ENCODE measurements at regions not wholly inside any gene's neighbourhood (a gene's known extent, or its start where the extent isn't known, plus 50 kb on each side); places are given as distances from the start of the nearest gene placed in this dataset.

DNA sequence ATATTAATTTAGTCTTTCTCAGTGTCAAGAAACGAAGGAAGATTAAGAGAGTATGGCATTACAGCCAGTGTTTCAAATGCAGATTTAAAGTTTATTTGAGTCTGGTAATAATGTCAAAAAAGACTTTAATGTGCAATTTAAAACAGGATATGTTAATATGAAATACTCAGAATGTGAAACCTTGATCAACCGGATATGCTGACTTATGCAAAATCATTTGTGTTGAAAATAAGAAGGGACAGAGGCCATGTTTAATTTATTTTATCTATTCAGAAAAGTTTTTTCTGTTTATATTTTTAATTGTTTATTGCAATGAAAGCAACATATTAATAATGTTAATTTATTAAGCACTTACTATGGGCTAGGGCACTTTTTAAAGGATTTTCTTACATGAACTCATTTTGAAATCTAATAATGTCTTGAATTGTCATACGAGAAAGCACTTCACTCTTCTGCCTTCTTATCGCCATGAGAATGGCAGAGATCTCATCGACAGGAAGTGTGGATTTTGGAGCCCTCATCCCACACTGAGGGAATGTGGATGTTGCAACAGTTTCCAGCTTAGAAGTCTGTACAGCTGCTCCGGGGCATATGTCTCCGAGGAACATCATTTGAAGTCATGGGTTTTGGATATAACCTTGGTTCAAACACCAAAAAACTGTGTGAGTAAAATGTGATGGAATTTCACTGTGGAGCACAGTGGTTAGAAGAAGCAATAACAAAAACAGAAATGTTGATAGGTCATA is 1410.4 kb downstream of the EPHA7 start:
- Histone ChIP-seq H3K4me1 (ENCODE audit: control insufficient read depth in 1 of 2, low read depth in 2 of 2) (no peaks in the 10 kb centered on the region), H3K36me3 (no peaks in the 10 kb centered on the region), H3K4me3 (no peak overlapping the region), H3K9me3 (no peaks in the 10 kb centered on the region), H3K27ac (no peak overlapping the region), H3K27me3 (replicated peaks; ENCODE audit: insufficient read depth) (no peaks in the 10 kb centered on the region)
- DNase-seq (ENCODE audit: low spot score), result no peak
- ATAC-seq (ENCODE audit: insufficient number of reproducible peaks, low FRiP score, low read depth), result no peak
- TF ChIP-seq, protein P1, sequence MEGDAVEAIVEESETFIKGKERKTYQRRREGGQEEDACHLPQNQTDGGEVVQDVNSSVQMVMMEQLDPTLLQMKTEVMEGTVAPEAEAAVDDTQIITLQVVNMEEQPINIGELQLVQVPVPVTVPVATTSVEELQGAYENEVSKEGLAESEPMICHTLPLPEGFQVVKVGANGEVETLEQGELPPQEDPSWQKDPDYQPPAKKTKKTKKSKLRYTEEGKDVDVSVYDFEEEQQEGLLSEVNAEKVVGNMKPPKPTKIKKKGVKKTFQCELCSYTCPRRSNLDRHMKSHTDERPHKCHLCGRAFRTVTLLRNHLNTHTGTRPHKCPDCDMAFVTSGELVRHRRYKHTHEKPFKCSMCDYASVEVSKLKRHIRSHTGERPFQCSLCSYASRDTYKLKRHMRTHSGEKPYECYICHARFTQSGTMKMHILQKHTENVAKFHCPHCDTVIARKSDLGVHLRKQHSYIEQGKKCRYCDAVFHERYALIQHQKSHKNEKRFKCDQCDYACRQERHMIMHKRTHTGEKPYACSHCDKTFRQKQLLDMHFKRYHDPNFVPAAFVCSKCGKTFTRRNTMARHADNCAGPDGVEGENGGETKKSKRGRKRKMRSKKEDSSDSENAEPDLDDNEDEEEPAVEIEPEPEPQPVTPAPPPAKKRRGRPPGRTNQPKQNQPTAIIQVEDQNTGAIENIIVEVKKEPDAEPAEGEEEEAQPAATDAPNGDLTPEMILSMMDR (IDR thresholded peaks at IDR 0.05), result no peak

DNA sequence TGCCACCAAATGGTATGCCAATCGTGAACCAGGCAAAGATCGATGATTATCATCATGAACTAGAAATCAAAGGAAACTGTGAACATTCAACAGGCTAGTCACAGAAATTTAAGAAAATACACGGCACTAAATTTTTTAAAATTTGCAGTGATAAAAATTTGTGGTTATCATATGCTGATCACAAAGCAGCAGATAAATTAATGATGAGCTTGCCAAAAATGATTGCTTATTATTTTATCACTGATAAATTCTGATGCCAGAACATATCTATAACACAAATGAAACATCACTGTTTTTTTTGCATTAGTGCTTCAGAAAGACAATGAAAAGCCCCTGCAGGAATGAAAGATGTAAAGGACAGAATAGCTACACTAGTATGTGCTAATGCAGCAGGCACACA is 1413.2 kb upstream of the MAP3K7 start:
- TF ChIP-seq, protein P1 (IDR thresholded peaks at IDR 0.05), result no peak
- Histone ChIP-seq H3K9me3 (no peaks in the 10 kb centered on the region), H3K4me1 (ENCODE audit: control insufficient read depth in 1 of 2, low read depth in 2 of 2) (no peaks in the 10 kb centered on the region), H3K27ac (no peak overlapping the region), H3K4me3 (no peak overlapping the region), H3K36me3 (no peaks in the 10 kb centered on the region), H3K27me3 (replicated peaks; ENCODE audit: insufficient read depth) (no peaks in the 10 kb centered on the region)
- DNase-seq (ENCODE audit: low spot score) (no peak), ATAC-seq (ENCODE audit: insufficient number of reproducible peaks, low FRiP score, low read depth) (no peak)

DNA sequence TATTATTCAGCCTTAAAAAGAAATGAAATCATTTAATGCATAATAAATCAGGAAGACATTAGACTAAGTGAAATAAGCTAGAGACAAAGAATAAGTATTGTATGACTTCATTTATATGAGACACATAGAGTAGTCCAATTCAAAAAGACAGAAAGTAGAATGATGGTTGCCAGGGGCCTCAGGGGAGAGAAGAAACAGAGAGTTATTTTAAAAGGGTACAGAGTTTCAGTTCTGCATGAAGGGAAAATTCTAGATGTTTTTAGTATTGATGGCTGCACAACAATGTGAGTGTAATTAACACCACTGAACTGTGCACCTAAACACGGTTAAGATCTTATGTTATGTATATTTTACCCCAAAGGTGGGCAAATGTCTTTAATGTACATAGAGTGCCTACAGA is 1407.9 kb upstream of the MAP3K7 start:
- H3K27ac ChIP-seq, result no peak overlapping the region
- H3K36me3 ChIP-seq, result no peaks in the 10 kb centered on the region
- DNase-seq (ENCODE audit: low spot score), result no peak
- H3K4me3 ChIP-seq, result no peak overlapping the region
- TF ChIP-seq, protein P1 (IDR thresholded peaks at IDR 0.05), result no peak
- no peaks in the 10 kb centered on the region for H3K27me3 ChIP-seq (replicated peaks; ENCODE audit: insufficient read depth)
- H3K4me1 ChIP-seq (ENCODE audit: control insufficient read depth in 1 of 2, low read depth in 2 of 2), result no peaks in the 10 kb centered on the region
- no peak for ATAC-seq (ENCODE audit: insufficient number of reproducible peaks, low FRiP score, low read depth)
- no peaks in the 10 kb centered on the region for H3K9me3 ChIP-seq

DNA sequence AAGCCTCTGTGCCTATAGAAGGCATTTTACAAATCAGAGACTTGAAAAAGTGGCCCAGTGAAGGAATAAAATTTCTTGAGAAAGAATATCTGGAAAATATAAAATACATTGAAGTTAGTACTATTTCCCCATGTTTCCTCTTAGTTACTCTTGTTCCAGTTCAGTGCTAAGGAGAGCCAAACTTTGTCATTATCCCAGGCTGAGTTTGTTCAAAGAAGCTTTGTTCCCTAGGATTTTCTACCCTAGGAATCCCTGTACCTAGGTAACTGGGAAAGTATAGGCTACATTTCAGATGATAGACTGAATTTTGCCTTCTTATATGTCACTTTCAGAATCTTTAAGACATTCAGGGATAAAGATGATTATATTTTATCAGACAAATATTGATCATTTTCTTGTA is 1395.7 kb upstream of the MAP3K7 start:
- H3K4me1 ChIP-seq (ENCODE audit: control insufficient read depth in 1 of 2, low read depth in 2 of 2), result no peaks in the 10 kb centered on the region
- no peaks in the 10 kb centered on the region for H3K27me3 ChIP-seq (replicated peaks; ENCODE audit: insufficient read depth)
- ATAC-seq (ENCODE audit: insufficient number of reproducible peaks, low FRiP score, low read depth), result no peak
- no peaks in the 10 kb centered on the region for H3K36me3 ChIP-seq
- no peaks in the 10 kb centered on the region for H3K9me3 ChIP-seq
- DNase-seq (ENCODE audit: low spot score), result no peak
- no peak overlapping the region for H3K27ac ChIP-seq
- H3K4me3 ChIP-seq, result no peak overlapping the region
- TF ChIP-seq, protein P1 (IDR thresholded peaks at IDR 0.05), result no peak

DNA sequence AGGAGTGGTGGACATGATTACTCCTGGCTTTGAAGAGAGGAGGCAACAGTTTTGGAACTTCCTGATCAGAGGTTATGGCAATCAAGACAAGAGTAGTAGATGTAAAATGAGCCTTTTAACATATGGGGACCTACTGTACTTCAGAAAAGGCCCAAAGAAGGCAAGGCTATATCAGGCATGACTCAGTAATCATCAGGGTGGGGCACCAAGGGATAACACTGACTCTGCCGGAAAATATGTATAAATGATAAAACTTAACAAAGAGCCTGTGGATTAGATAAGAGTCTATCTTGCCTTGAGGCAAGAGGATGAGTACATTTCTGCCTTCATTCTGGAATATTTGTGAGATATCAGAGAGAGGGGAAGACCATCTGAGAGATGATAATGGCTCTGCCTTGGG is 1389.9 kb upstream of the MAP3K7 start:
- Histone ChIP-seq H3K4me1 (ENCODE audit: control insufficient read depth in 1 of 2, low read depth in 2 of 2) (no peaks in the 10 kb centered on the region), H3K27me3 (replicated peaks; ENCODE audit: insufficient read depth) (no peaks in the 10 kb centered on the region), H3K36me3 (no peaks in the 10 kb centered on the region), H3K4me3 (no peak overlapping the region), H3K9me3 (no peaks in the 10 kb centered on the region), H3K27ac (no peak overlapping the region)
- ATAC-seq (ENCODE audit: insufficient number of reproducible peaks, low FRiP score, low read depth) (no peak), DNase-seq (ENCODE audit: low spot score) (no peak)
- TF ChIP-seq, protein P1 (IDR thresholded peaks at IDR 0.05), result no peak

Measured in thoracic aorta (tissue), 2 donors.